Kidney (tissue), 13 donors: ENCODE measurements at regions not wholly inside any gene's neighbourhood (a gene's known extent, or its start where the extent isn't known, plus 50 kb on each side); places are given as distances from the start of the nearest gene placed in this dataset.

ENCODE experiments used
- DNase-seq, 5 donors: peaks; one replicate each; pipeline ENCODE4 v3.0.0-alpha.2; 2013 to 2020
- FAIRE-seq: peaks from 2 replicates; lab custom pipeline; 2012; peaks lifted over from hg19 to GRCh38; lab: Jason Lieb, UNC
- H3K27ac ChIP-seq, 2 donors: one replicate each; pipeline ENCODE4 v1.7.0; 2013; ENCODE audit warnings: low read depth in 2 of 2, low read length in 2 of 2, inconsistent platforms in 1 of 2
- H3K27me3 ChIP-seq: one replicate; pipeline ENCODE4 v1.7.1; 2013; ENCODE audit warnings: low read length, inconsistent platforms; ENCODE audit not compliant: control insufficient read depth, insufficient read depth
- H3K36me3 ChIP-seq, 3 donors: one replicate each; pipeline versions ENCODE4 v1.7.0 to v1.7.1; 2013; ENCODE audit warnings: low read length in 3 of 3, control low read depth in 1 of 3, inconsistent platforms in 1 of 3; ENCODE audit not compliant: insufficient read depth in 3 of 3, control insufficient read depth in 2 of 3
- H3K4me1 ChIP-seq, 3 donors: one replicate each; pipeline versions ENCODE4 v1.7.0 to v1.7.1; 2013; ENCODE audit warnings: low read length in 3 of 3, inconsistent platforms in 1 of 3, low read depth in 1 of 3; ENCODE audit not compliant: control insufficient read depth in 2 of 3, insufficient read depth in 2 of 3
- H3K4me3 ChIP-seq, 3 donors: one replicate each; pipeline versions ENCODE4 v1.7.0 to v1.8.1; 2013; ENCODE audit warnings: low read length in 3 of 3, control low read depth in 1 of 3, inconsistent platforms in 1 of 3
- H3K9ac ChIP-seq, 3 donors: one replicate each; pipeline versions ENCODE4 v1.7.0 to v1.7.1; 2013; ENCODE audit warnings: low read length in 3 of 3, control low read depth in 1 of 3, inconsistent platforms in 1 of 3
- H3K9me3 ChIP-seq, 3 donors: one replicate each; pipeline versions ENCODE4 v1.7.0 to v1.7.1; 2013; ENCODE audit warnings: low read length in 3 of 3, control low read depth in 1 of 3, inconsistent platforms in 1 of 3; ENCODE audit not compliant: control insufficient read depth in 2 of 3, insufficient read depth in 1 of 3
- CTCF ChIP-seq: IDR thresholded peaks from 3 replicates; pipeline ENCODE4 v1.5.1; 2012; ENCODE audit warnings: mild to moderate bottlenecking, moderate library complexity, borderline replicate concordance; ENCODE audit not compliant: insufficient read depth; ENCODE audit errors: extremely low read depth
- intact Hi-C: fragments of 100-400 bp; cut with DNase I; formaldehyde crosslinking; loops from one replicate; pipeline ENCODE4 v1.11.1; 2022
- donor health status: control.
- donor health status: control.
- donor health status: control.
- donor health status: control.
- donor health status: control.
- donor health status: DM: yes; HTN: yes; CAD: no.
- donor health status: Normal renal cell carcinoma (clear cell type).

GRCh38 chr4:160831165-160831922, 1332.5 kb downstream of the FSTL5 start:
- DNase-seq (peak in 2 of 5 donors; percentile 51 to 57), FAIRE-seq (no peak)
- no peak overlapping the region for H3K27ac ChIP-seq
- no peaks in the 10 kb centered on the region for H3K36me3 ChIP-seq
- no peaks in the 10 kb centered on the region for H3K9me3 ChIP-seq
- no peak overlapping the region for H3K4me3 ChIP-seq
- intact Hi-C loops = no loop called here
- H3K27me3 ChIP-seq = no peaks in the 10 kb centered on the region
- H3K4me1 ChIP-seq = no peaks in the 10 kb centered on the region
- TF ChIP-seq CTCF = no peak
- H3K9ac ChIP-seq = no peak overlapping the region

- H3K4me1 ChIP-seq = no peaks in the 10 kb centered on the region
- no peak for FAIRE-seq
- H3K4me3 ChIP-seq = no peak overlapping the region
- DNase-seq = peak in 2 of 5 donors; percentile 27 to 75
- H3K27ac ChIP-seq = no peak overlapping the region
- H3K36me3 ChIP-seq = no peaks in the 10 kb centered on the region
- TF ChIP-seq CTCF = no peak
- no peaks in the 10 kb centered on the region for H3K9me3 ChIP-seq
- intact Hi-C loops = no loop called here
- no peaks in the 10 kb centered on the region for H3K27me3 ChIP-seq
- no peak overlapping the region for H3K9ac ChIP-seq
These were observed 1328.0 kb downstream of the FSTL5 start for GRCh38 chr4:160835789-160836188.

- Histone ChIP-seq H3K9me3 (no peaks in the 10 kb centered on the region), H3K27me3 (no peaks in the 10 kb centered on the region), H3K27ac (no peak overlapping the region), H3K36me3 (no peaks in the 10 kb centered on the region), H3K4me3 (no peak overlapping the region), H3K4me1 (no peaks in the 10 kb centered on the region), H3K9ac (no peak overlapping the region)
- DNase-seq = no peak
- FAIRE-seq = no peak
- intact Hi-C loops = no loop called here
- no peak for TF ChIP-seq CTCF
These were observed 1327.4 kb downstream of the FSTL5 start for GRCh38 chr4:160836431-160836830.
